ENCODE measurements at regions not wholly inside any gene's neighbourhood (a gene's known extent, or its start where the extent isn't known, plus 50 kb on each side); places are given as distances from the start of the nearest gene placed in this dataset.

- TF ChIP-seq LEF1 (IDR thresholded peaks at IDR 0.05; ENCODE audit: borderline replicate concordance) (no peak), SP1 (IDR thresholded peaks at IDR 0.05) (no peak), BHLHE40 (IDR thresholded peaks at IDR 0.05; ENCODE audit: borderline replicate concordance) (no peak), ARNT (IDR thresholded peaks at IDR 0.05) (no peak), SUZ12 (IDR thresholded peaks at IDR 0.05) (no peak), FOXA1 (IDR thresholded peaks at IDR 0.05) (no peak), TARDBP (IDR thresholded peaks at IDR 0.05) (no peak), NFRKB (IDR thresholded peaks at IDR 0.05) (no peak), HDGF (IDR thresholded peaks at IDR 0.05; ENCODE audit: borderline replicate concordance) (no peak), L3MBTL2 (conservative IDR thresholded peaks at IDR 0.05) (no peak), ZNF384 (IDR thresholded peaks at IDR 0.05) (no peak), CTBP1 (IDR thresholded peaks at IDR 0.05; ENCODE audit: borderline replicate concordance) (no peak), FOXK2 (IDR thresholded peaks at IDR 0.05) (no peak), FOXM1 (IDR thresholded peaks at IDR 0.05; ENCODE audit: borderline replicate concordance) (no peak), PKNOX1 (IDR thresholded peaks at IDR 0.05) (no peak), ELF4 (IDR thresholded peaks at IDR 0.05) (no peak)
- ChIA-PET CTCF (no interaction called here), POLR2A (no interaction called here)
- DNase-seq (ENCODE audit: extremely low spot score): no peak
Measured at GRCh38 chr7:46855851-46856250, 726.1 kb downstream of the TNS3 start.

- ChIA-PET CTCF (no interaction called here), POLR2A (no interaction called here)
- DNase-seq (ENCODE audit: extremely low spot score): no peak
- TF ChIP-seq ELF4 (IDR thresholded peaks at IDR 0.05) (no peak), FOXA1 (IDR thresholded peaks at IDR 0.05) (no peak), HDGF (IDR thresholded peaks at IDR 0.05; ENCODE audit: borderline replicate concordance) (no peak), SUZ12 (IDR thresholded peaks at IDR 0.05) (no peak), L3MBTL2 (conservative IDR thresholded peaks at IDR 0.05) (no peak), ZNF384 (IDR thresholded peaks at IDR 0.05) (no peak), FOXM1 (IDR thresholded peaks at IDR 0.05; ENCODE audit: borderline replicate concordance) (no peak), BHLHE40 (IDR thresholded peaks at IDR 0.05; ENCODE audit: borderline replicate concordance) (no peak), PKNOX1 (IDR thresholded peaks at IDR 0.05) (no peak)
Measured at GRCh38 chr7:46854958-46855473, 726.9 kb downstream of the TNS3 start.

- DNase-seq (ENCODE audit: extremely low spot score): no peak
- CTCF ChIA-PET: interaction anchor here (0.6 kb wide), 1 partner anchor 140 kb away, joined by 6 read pairs; no protein-coding TSS in a partner anchor
- TF ChIP-seq SUZ12 (IDR thresholded peaks at IDR 0.05): no peak
- TF ChIP-seq ELF4 (IDR thresholded peaks at IDR 0.05): no peak
- TF ChIP-seq PKNOX1 (IDR thresholded peaks at IDR 0.05): no peak
- no peak for TF ChIP-seq TARDBP (IDR thresholded peaks at IDR 0.05)
- no peak for TF ChIP-seq NFRKB (IDR thresholded peaks at IDR 0.05)
- no peak for TF ChIP-seq BHLHE40 (IDR thresholded peaks at IDR 0.05; ENCODE audit: borderline replicate concordance)
- TF ChIP-seq L3MBTL2 (conservative IDR thresholded peaks at IDR 0.05): no peak
- no peak for TF ChIP-seq FOXK2 (IDR thresholded peaks at IDR 0.05)
- TF ChIP-seq FOXM1 (IDR thresholded peaks at IDR 0.05; ENCODE audit: borderline replicate concordance): no peak
- no peak for TF ChIP-seq ARNT (IDR thresholded peaks at IDR 0.05)
- no peak for TF ChIP-seq CTBP1 (IDR thresholded peaks at IDR 0.05; ENCODE audit: borderline replicate concordance)
- TF ChIP-seq HDGF (IDR thresholded peaks at IDR 0.05; ENCODE audit: borderline replicate concordance): no peak
- TF ChIP-seq LEF1 (IDR thresholded peaks at IDR 0.05; ENCODE audit: borderline replicate concordance): no peak
- no peak for TF ChIP-seq ZNF384 (IDR thresholded peaks at IDR 0.05)
- TF ChIP-seq FOXA1 (IDR thresholded peaks at IDR 0.05): no peak
- POLR2A ChIA-PET: no interaction called here
Measured at GRCh38 chr7:46853451-46853850, 728.5 kb downstream of the TNS3 start.

- DNase-seq (ENCODE audit: extremely low spot score): no peak
- TF ChIP-seq ELF4 (IDR thresholded peaks at IDR 0.05) (no peak), ARNT (IDR thresholded peaks at IDR 0.05) (no peak), LEF1 (IDR thresholded peaks at IDR 0.05; ENCODE audit: borderline replicate concordance) (no peak), FOXK2 (IDR thresholded peaks at IDR 0.05) (no peak), TARDBP (IDR thresholded peaks at IDR 0.05) (no peak), SUZ12 (IDR thresholded peaks at IDR 0.05) (no peak), ZNF384 (IDR thresholded peaks at IDR 0.05) (no peak), L3MBTL2 (conservative IDR thresholded peaks at IDR 0.05) (no peak), FOXM1 (IDR thresholded peaks at IDR 0.05; ENCODE audit: borderline replicate concordance) (no peak), FOXA1 (IDR thresholded peaks at IDR 0.05) (no peak), HDGF (IDR thresholded peaks at IDR 0.05; ENCODE audit: borderline replicate concordance) (no peak), CTBP1 (IDR thresholded peaks at IDR 0.05; ENCODE audit: borderline replicate concordance) (no peak), PKNOX1 (IDR thresholded peaks at IDR 0.05) (no peak)
- ChIA-PET POLR2A (no interaction called here), CTCF (interaction anchor here (0.6 kb wide), 1 partner anchor 139 kb away, joined by 6 read pairs; no protein-coding TSS in a partner anchor)
Measured at GRCh38 chr7:46852795-46853194, 729.1 kb downstream of the TNS3 start.

GRCh38 chr7:46850563-46851330 is 731.2 kb downstream of the TNS3 start:
- no peak for TF ChIP-seq LEF1 (IDR thresholded peaks at IDR 0.05; ENCODE audit: borderline replicate concordance)
- no peak for TF ChIP-seq SUZ12 (IDR thresholded peaks at IDR 0.05)
- TF ChIP-seq FOXK2 (IDR thresholded peaks at IDR 0.05): no peak
- TF ChIP-seq SP1 (IDR thresholded peaks at IDR 0.05): no peak
- no peak for TF ChIP-seq BHLHE40 (IDR thresholded peaks at IDR 0.05; ENCODE audit: borderline replicate concordance)
- no peak for TF ChIP-seq L3MBTL2 (conservative IDR thresholded peaks at IDR 0.05)
- no peak for TF ChIP-seq HDGF (IDR thresholded peaks at IDR 0.05; ENCODE audit: borderline replicate concordance)
- TF ChIP-seq FOXA1 (IDR thresholded peaks at IDR 0.05): no peak
- no peak for TF ChIP-seq ELF4 (IDR thresholded peaks at IDR 0.05)
- TF ChIP-seq ZNF384 (IDR thresholded peaks at IDR 0.05): no peak
- no peak for TF ChIP-seq FOXM1 (IDR thresholded peaks at IDR 0.05; ENCODE audit: borderline replicate concordance)
- TF ChIP-seq PKNOX1 (IDR thresholded peaks at IDR 0.05): no peak
- no peak for TF ChIP-seq NFRKB (IDR thresholded peaks at IDR 0.05)
- no peak for TF ChIP-seq ARNT (IDR thresholded peaks at IDR 0.05)
- no peak for TF ChIP-seq CTBP1 (IDR thresholded peaks at IDR 0.05; ENCODE audit: borderline replicate concordance)
- TF ChIP-seq TARDBP (IDR thresholded peaks at IDR 0.05): no peak
- DNase-seq (ENCODE audit: extremely low spot score): no peak
- CTCF ChIA-PET: no interaction called here
- POLR2A ChIA-PET: no interaction called here

Data from HEK293T (cell line).